Liver (tissue), 8 donors: ENCODE measurements at regions not wholly inside any gene's neighbourhood (a gene's known extent, or its start where the extent isn't known, plus 50 kb on each side); places are given as distances from the start of the nearest gene placed in this dataset.

Experiments used
- DNase-seq: peaks from one replicate; pipeline ENCODE4 v3.0.0-alpha.2; 2017; ENCODE audit warnings: low spot score
- H3K27ac ChIP-seq, 2 donors: one replicate each; pipeline ENCODE4 v1.7.0; 2013; ENCODE audit warnings: inconsistent platforms in 2 of 2, low read length in 2 of 2, control low read depth in 1 of 2, low read depth in 1 of 2, mild to moderate bottlenecking in 1 of 2
- H3K27me3 ChIP-seq, 4 donors: one replicate each; pipeline versions ENCODE4 v1.6.1 to v1.7.0; 2013; ENCODE audit warnings: low read length in 3 of 4, inconsistent platforms in 1 of 4, mild to moderate bottlenecking in 1 of 4, moderate library complexity in 1 of 4; ENCODE audit not compliant: control insufficient read depth in 4 of 4, insufficient read depth in 4 of 4
- H3K36me3 ChIP-seq, 4 donors: one replicate each; pipeline versions ENCODE4 v1.6.1 to v1.7.0; 2013; ENCODE audit warnings: low read length in 3 of 4, mild to moderate bottlenecking in 3 of 4, low read depth in 1 of 4, moderate library complexity in 1 of 4; ENCODE audit not compliant: control insufficient read depth in 4 of 4, insufficient read depth in 3 of 4
- H3K4me1 ChIP-seq, 4 donors: one replicate each; pipeline versions ENCODE4 v1.6.1 to v1.7.0; 2013; ENCODE audit warnings: low read length in 3 of 4, mild to moderate bottlenecking in 3 of 4, moderate library complexity in 1 of 4; ENCODE audit not compliant: control insufficient read depth in 4 of 4, insufficient read depth in 4 of 4
- H3K4me3 ChIP-seq, 3 donors: one replicate each; pipeline versions ENCODE4 v1.6.1 to v1.7.0; 2013; ENCODE audit warnings: low read length in 3 of 3, control low read depth in 1 of 3, low read depth in 1 of 3, mild to moderate bottlenecking in 1 of 3
- H3K9ac ChIP-seq, 2 donors: one replicate each; pipeline ENCODE4 v1.7.0; 2013; ENCODE audit warnings: low read length in 2 of 2, mild to moderate bottlenecking in 2 of 2, moderate library complexity in 2 of 2, control low read depth in 1 of 2, low read depth in 1 of 2
- H3K9me3 ChIP-seq, 4 donors: one replicate each; pipeline versions ENCODE4 v1.6.1 to v1.7.0; 2013; ENCODE audit warnings: low read length in 3 of 4; ENCODE audit not compliant: control insufficient read depth in 4 of 4
- EGR1 ChIP-seq, 2 donors: IDR thresholded peaks; 2 replicates each; pipeline ENCODE4 v1.6.1; 2016 to 2018; ENCODE audit warnings: antibody characterized with exemption in 2 of 2, low read depth in 2 of 2
- FOXA1 ChIP-seq: IDR thresholded peaks from 2 replicates; pipeline ENCODE4 v1.6.1; 2016; ENCODE audit warnings: antibody characterized with exemption
- FOXA2 ChIP-seq: IDR thresholded peaks from 2 replicates; pipeline ENCODE4 v1.6.1; 2016; ENCODE audit warnings: antibody characterized with exemption
- GABPA ChIP-seq, 2 donors: IDR thresholded peaks in 1 of 2; conservative IDR thresholded peaks in 1 of 2; 2 replicates each; pipeline ENCODE4 v1.6.1; 2016; ENCODE audit warnings: antibody characterized with exemption in 2 of 2, mild to moderate bottlenecking in 1 of 2, moderate library complexity in 1 of 2
- HNF4A ChIP-seq, 2 donors: conservative IDR thresholded peaks; 2 replicates each; pipeline ENCODE4 v1.6.1; 2016; ENCODE audit warnings: antibody characterized with exemption in 2 of 2, mild to moderate bottlenecking in 2 of 2
- HNF4G ChIP-seq: IDR thresholded peaks from 2 replicates; pipeline ENCODE4 v1.6.1; 2016; ENCODE audit warnings: antibody characterized with exemption
- JUND ChIP-seq, 2 donors: IDR thresholded peaks; 2 replicates each; pipeline ENCODE4 v1.6.1; 2016; ENCODE audit warnings: antibody characterized with exemption in 2 of 2
- NR2F2 ChIP-seq: IDR thresholded peaks from 2 replicates; pipeline ENCODE4 v1.6.1; 2016; ENCODE audit warnings: antibody characterized with exemption
- RAD21 ChIP-seq, 2 donors: IDR thresholded peaks; 2 replicates each; pipeline ENCODE4 v1.6.1; 2016; ENCODE audit warnings: antibody characterized with exemption in 2 of 2, mild to moderate bottlenecking in 2 of 2
- RXRA ChIP-seq, 2 donors: IDR thresholded peaks; 2 replicates each; pipeline ENCODE4 v1.6.1; 2017 to 2018; ENCODE audit warnings: antibody characterized with exemption in 2 of 2, mild to moderate bottlenecking in 1 of 2
- SP1 ChIP-seq: IDR thresholded peaks from 2 replicates; pipeline ENCODE4 v1.6.1; 2018; ENCODE audit warnings: antibody characterized with exemption, mild to moderate bottlenecking
- TAF1 ChIP-seq: conservative IDR thresholded peaks from 2 replicates; pipeline ENCODE4 v1.6.1; 2016; ENCODE audit warnings: antibody characterized with exemption, mild to moderate bottlenecking
- YY1 ChIP-seq: IDR thresholded peaks from 2 replicates; pipeline ENCODE4 v1.6.1; 2016; ENCODE audit warnings: antibody characterized with exemption, mild to moderate bottlenecking
- WGBS: extraction: QIAGEN DNeasy Blood & Tissue Kit; methylation state at CpG from one replicate; pipeline ENCODE4 v1.1.7; 2013; 5-methylcytosine and 5-hydroxymethylcytosine counted together
- TF ChIP-seq, protein P1 (sequence below): IDR thresholded peaks from 2 replicates; pipeline ENCODE4 v1.6.1; 2016; ENCODE audit warnings: antibody characterized with exemption, mild to moderate bottlenecking
- TF ChIP-seq, protein P2 (sequence below): IDR thresholded peaks from 2 replicates; pipeline ENCODE4 v1.6.1; 2016; ENCODE audit warnings: antibody characterized with exemption
- TF ChIP-seq, protein P3 (sequence below): IDR thresholded peaks from 2 replicates; pipeline ENCODE4 v1.6.1; 2016; ENCODE audit warnings: antibody characterized with exemption
- TF ChIP-seq, protein P4 (sequence below): IDR thresholded peaks from 2 replicates; pipeline ENCODE4 v1.6.1; 2016; ENCODE audit warnings: antibody characterized with exemption
- TF ChIP-seq, protein P5 (sequence below): fragments of 150-350 bp; IDR thresholded peaks from 2 replicates; pipeline ENCODE4 v1.5.1; 2017; ENCODE audit warnings: improper control_type of control experiment, low read depth, low read length; ENCODE audit not compliant: missing input control
- donor health status: healthy.
- donor health status: healthy.
- donor health status: healthy.
- donor health status: healthy.
- donor health status: healthy.

DNA sequence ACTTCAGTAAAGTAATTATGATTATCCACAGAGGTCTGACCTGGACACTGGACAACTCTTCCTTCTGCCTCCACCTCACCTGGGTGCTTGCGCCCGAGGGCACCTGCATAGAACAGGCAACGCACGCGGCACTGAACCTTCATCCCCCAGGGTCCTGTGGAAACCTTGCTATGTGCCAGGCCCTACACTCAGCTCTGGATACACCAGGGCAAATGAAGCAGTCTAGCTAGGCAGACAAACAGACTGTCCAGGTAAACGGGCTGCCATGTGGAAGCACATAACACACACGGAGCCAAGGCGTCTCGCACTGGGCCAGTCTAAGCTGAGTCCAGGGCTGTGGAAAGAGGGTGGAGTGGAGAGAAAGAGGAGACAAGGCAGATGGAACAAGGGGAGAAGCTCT, 109.3 kb upstream of the AFDN start (continued):
- TF ChIP-seq, protein P1, sequence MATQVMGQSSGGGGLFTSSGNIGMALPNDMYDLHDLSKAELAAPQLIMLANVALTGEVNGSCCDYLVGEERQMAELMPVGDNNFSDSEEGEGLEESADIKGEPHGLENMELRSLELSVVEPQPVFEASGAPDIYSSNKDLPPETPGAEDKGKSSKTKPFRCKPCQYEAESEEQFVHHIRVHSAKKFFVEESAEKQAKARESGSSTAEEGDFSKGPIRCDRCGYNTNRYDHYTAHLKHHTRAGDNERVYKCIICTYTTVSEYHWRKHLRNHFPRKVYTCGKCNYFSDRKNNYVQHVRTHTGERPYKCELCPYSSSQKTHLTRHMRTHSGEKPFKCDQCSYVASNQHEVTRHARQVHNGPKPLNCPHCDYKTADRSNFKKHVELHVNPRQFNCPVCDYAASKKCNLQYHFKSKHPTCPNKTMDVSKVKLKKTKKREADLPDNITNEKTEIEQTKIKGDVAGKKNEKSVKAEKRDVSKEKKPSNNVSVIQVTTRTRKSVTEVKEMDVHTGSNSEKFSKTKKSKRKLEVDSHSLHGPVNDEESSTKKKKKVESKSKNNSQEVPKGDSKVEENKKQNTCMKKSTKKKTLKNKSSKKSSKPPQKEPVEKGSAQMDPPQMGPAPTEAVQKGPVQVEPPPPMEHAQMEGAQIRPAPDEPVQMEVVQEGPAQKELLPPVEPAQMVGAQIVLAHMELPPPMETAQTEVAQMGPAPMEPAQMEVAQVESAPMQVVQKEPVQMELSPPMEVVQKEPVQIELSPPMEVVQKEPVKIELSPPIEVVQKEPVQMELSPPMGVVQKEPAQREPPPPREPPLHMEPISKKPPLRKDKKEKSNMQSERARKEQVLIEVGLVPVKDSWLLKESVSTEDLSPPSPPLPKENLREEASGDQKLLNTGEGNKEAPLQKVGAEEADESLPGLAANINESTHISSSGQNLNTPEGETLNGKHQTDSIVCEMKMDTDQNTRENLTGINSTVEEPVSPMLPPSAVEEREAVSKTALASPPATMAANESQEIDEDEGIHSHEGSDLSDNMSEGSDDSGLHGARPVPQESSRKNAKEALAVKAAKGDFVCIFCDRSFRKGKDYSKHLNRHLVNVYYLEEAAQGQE = no peak
- TF ChIP-seq RAD21 (IDR thresholded peaks at IDR 0.05) (no peak), HNF4G (no peak), EGR1 (IDR thresholded peaks at IDR 0.05; ENCODE audit: low read depth in 2 of 2) (no peak)

DNA sequence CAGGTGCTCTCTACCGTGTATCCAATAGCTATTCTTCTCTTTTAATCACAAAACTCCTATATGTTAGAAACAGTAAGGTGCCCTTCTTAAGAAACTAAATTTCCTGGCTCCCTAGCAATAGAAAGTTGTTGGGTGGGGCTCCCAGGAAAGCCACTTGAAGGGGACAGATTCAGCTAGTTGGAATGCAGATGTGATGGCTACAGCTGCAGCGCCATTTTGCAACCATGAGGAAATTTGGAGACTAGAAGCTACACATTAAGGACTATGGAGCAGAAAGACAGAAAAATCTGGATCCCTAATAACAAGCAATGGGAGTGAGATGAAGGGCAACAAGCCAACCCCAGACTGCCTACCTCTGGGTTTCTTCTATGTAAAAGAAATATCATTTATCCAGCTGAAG, 108.8 kb upstream of the AFDN start:
- TF ChIP-seq FOXA1 = no peak
- no peak for TF ChIP-seq RXRA (IDR thresholded peaks at IDR 0.05)
- no peak for TF ChIP-seq GABPA (IDR thresholded peaks at IDR 0.05 in 1 of 2, conservative IDR thresholded peaks at IDR 0.05 in 1 of 2)
- TF ChIP-seq YY1 = no peak
- Histone ChIP-seq H3K4me1 (no peaks in the 10 kb centered on the region), H3K9ac (no peak overlapping the region), H3K36me3 (no peaks in the 10 kb centered on the region), H3K9me3 (no peaks in the 10 kb centered on the region), H3K27me3 (no peaks in the 10 kb centered on the region), H3K4me3 (no peak overlapping the region), H3K27ac (no peak overlapping the region)
- WGBS = 97% methylated on average over 2 of the region's 2 CpGs
- DNase-seq = no peak

DNA sequence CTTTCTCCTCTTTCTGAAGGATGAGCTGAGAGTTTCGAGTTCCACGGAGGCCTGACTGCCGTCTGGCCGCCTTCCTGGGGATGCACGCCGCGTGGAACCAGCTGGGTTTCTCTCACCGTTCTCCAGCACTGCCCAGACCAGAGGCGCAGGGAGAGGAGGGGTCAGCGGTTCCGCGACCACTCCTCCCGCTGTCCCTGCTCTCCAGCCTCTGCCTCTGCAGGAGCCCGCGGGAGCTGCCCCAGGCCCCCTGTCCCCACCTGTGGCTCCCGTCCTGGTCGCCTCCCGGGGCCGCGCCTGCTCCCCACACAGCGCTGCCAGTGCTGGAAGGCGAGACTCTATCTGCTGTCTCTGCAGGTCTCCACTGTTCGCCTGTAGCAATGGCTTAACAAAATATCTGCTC, 106.8 kb upstream of the AFDN start:
- H3K9me3 ChIP-seq = no peaks in the 10 kb centered on the region
- 89% methylated on average over 23 of the region's 23 CpGs for WGBS
- H3K27me3 ChIP-seq = no peaks in the 10 kb centered on the region
- H3K27ac ChIP-seq = no peak overlapping the region
- no peak overlapping the region for H3K4me3 ChIP-seq
- H3K36me3 ChIP-seq = no peaks in the 10 kb centered on the region
- TF ChIP-seq, protein P2, sequence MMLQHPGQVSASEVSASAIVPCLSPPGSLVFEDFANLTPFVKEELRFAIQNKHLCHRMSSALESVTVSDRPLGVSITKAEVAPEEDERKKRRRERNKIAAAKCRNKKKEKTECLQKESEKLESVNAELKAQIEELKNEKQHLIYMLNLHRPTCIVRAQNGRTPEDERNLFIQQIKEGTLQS = no peak
- TF ChIP-seq FOXA1 = no peak
- no peak for TF ChIP-seq NR2F2
- no peak for TF ChIP-seq RAD21 (IDR thresholded peaks at IDR 0.05)
- TF ChIP-seq, protein P3, sequence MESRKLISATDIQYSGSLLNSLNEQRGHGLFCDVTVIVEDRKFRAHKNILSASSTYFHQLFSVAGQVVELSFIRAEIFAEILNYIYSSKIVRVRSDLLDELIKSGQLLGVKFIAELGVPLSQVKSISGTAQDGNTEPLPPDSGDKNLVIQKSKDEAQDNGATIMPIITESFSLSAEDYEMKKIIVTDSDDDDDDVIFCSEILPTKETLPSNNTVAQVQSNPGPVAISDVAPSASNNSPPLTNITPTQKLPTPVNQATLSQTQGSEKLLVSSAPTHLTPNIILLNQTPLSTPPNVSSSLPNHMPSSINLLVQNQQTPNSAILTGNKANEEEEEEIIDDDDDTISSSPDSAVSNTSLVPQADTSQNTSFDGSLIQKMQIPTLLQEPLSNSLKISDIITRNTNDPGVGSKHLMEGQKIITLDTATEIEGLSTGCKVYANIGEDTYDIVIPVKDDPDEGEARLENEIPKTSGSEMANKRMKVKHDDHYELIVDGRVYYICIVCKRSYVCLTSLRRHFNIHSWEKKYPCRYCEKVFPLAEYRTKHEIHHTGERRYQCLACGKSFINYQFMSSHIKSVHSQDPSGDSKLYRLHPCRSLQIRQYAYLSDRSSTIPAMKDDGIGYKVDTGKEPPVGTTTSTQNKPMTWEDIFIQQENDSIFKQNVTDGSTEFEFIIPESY = no peak
- TF ChIP-seq, protein P4, sequence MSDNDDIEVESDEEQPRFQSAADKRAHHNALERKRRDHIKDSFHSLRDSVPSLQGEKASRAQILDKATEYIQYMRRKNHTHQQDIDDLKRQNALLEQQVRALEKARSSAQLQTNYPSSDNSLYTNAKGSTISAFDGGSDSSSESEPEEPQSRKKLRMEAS = no peak
- no peak for TF ChIP-seq HNF4G
- no peak for TF ChIP-seq RXRA (IDR thresholded peaks at IDR 0.05)
- no peak for TF ChIP-seq JUND (IDR thresholded peaks at IDR 0.05)
- TF ChIP-seq, protein P1 = no peak
- no peak for TF ChIP-seq SP1
- TF ChIP-seq TAF1 = no peak
- TF ChIP-seq YY1 = no peak
- TF ChIP-seq FOXA2 = no peak
- no peak for TF ChIP-seq HNF4A (conservative IDR thresholded peaks at IDR 0.05)
- TF ChIP-seq, protein P5, sequence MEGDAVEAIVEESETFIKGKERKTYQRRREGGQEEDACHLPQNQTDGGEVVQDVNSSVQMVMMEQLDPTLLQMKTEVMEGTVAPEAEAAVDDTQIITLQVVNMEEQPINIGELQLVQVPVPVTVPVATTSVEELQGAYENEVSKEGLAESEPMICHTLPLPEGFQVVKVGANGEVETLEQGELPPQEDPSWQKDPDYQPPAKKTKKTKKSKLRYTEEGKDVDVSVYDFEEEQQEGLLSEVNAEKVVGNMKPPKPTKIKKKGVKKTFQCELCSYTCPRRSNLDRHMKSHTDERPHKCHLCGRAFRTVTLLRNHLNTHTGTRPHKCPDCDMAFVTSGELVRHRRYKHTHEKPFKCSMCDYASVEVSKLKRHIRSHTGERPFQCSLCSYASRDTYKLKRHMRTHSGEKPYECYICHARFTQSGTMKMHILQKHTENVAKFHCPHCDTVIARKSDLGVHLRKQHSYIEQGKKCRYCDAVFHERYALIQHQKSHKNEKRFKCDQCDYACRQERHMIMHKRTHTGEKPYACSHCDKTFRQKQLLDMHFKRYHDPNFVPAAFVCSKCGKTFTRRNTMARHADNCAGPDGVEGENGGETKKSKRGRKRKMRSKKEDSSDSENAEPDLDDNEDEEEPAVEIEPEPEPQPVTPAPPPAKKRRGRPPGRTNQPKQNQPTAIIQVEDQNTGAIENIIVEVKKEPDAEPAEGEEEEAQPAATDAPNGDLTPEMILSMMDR = no peak
- TF ChIP-seq GABPA (IDR thresholded peaks at IDR 0.05 in 1 of 2, conservative IDR thresholded peaks at IDR 0.05 in 1 of 2) = no peak
- TF ChIP-seq EGR1 (IDR thresholded peaks at IDR 0.05; ENCODE audit: low read depth in 2 of 2) = no peak
- H3K4me1 ChIP-seq = no peaks in the 10 kb centered on the region
- DNase-seq = no peak
- no peak overlapping the region for H3K9ac ChIP-seq
